NCI-H526 treated with DMSO at 0.1 percent for 48 hours (cell line): ENCODE measurements at regions not wholly inside any gene's neighbourhood (a gene's known extent, or its start where the extent isn't known, plus 50 kb on each side); places are given as distances from the start of the nearest gene placed in this dataset.

Experiments used
- DNase-seq: peaks from one replicate; lab custom pipeline; 2025; lab: John Stamatoyannopoulos, UW

GRCh38 chr2:137729305-137729704 is 235.0 kb upstream of the HNMT start:
- DNase-seq, result no peak

- no peak for DNase-seq
Measured at GRCh38 chr2:137737559-137737958, 226.7 kb upstream of the HNMT start.

GRCh38 chr2:137741784-137742362 is 222.4 kb upstream of the HNMT start:
- no peak for DNase-seq

GRCh38 chr2:137747509-137747908 is 216.8 kb upstream of the HNMT start:
- no peak for DNase-seq

- DNase-seq, result no peak
Measured at GRCh38 chr2:137748533-137748932, 215.7 kb upstream of the HNMT start.

GRCh38 chr2:137764646-137765045 is 199.6 kb upstream of the HNMT start:
- DNase-seq, result no peak

GRCh38 chr2:137769406-137769805 is 194.9 kb upstream of the HNMT start:
- DNase-seq, result no peak

GRCh38 chr2:137770166-137770565 is 194.1 kb upstream of the HNMT start:
- no peak for DNase-seq

- no peak for DNase-seq
Measured at GRCh38 chr2:137771064-137771463, 193.2 kb upstream of the HNMT start.

- no peak for DNase-seq
Measured at GRCh38 chr2:137772451-137772850, 191.8 kb upstream of the HNMT start.

GRCh38 chr2:137775529-137775928 is 188.7 kb upstream of the HNMT start:
- no peak for DNase-seq

GRCh38 chr2:137776697-137777096 is 187.6 kb upstream of the HNMT start:
- DNase-seq, result no peak

GRCh38 chr2:137797641-137798040 is 166.6 kb upstream of the HNMT start:
- peak; percentile 14 for DNase-seq

- DNase-seq, result no peak
Measured at GRCh38 chr2:137799600-137799999, 164.7 kb upstream of the HNMT start.

GRCh38 chr2:137800386-137800785 is 163.9 kb upstream of the HNMT start:
- no peak for DNase-seq

GRCh38 chr2:137801228-137801627 is 163.0 kb upstream of the HNMT start:
- DNase-seq, result no peak

GRCh38 chr2:137802038-137802437 is 162.2 kb upstream of the HNMT start:
- DNase-seq, result no peak

- DNase-seq, result no peak
Measured at GRCh38 chr2:137806068-137806805, 158.0 kb upstream of the HNMT start.

GRCh38 chr2:137809252-137809651 is 155.0 kb upstream of the HNMT start:
- DNase-seq, result no peak

- DNase-seq, result no peak
Measured at GRCh38 chr2:137809837-137810236, 154.4 kb upstream of the HNMT start.

GRCh38 chr2:137812517-137812916 is 151.8 kb upstream of the HNMT start:
- DNase-seq, result no peak

- no peak for DNase-seq
Measured at GRCh38 chr2:137813176-137813575, 151.1 kb upstream of the HNMT start.

- DNase-seq, result no peak
Measured at GRCh38 chr2:137817058-137817457, 147.2 kb upstream of the HNMT start.

- DNase-seq, result no peak
Measured at GRCh38 chr2:137823196-137823595, 141.1 kb upstream of the HNMT start.
